ENCODE measurements at regions not wholly inside any gene's neighbourhood (a gene's known extent, or its start where the extent isn't known, plus 50 kb on each side); places are given as distances from the start of the nearest gene placed in this dataset.
"Not testable (repeated sequence)": the region's sequence is repeated elsewhere in the genome, so short reads cannot be mapped to it uniquely, and the experiment has no call there.

- Histone ChIP-seq H3K27ac (ENCODE audit: low read depth, low read length) (no peak overlapping the region), H3K36me3 (ENCODE audit: control insufficient read depth in 3 of 3, insufficient read depth in 3 of 3, low read length in 3 of 3) (no peaks in the 10 kb centered on the region), H3K27me3 (ENCODE audit: control insufficient read depth in 3 of 3, insufficient read depth in 3 of 3, low read length in 3 of 3) (no peaks in the 10 kb centered on the region), H3K4me3 (ENCODE audit: low read length in 3 of 3) (no peak overlapping the region), H3K9ac (ENCODE audit: low read depth in 1 of 3, low read length in 3 of 3) (no peak overlapping the region), H3K9me3 (ENCODE audit: control insufficient read depth in 3 of 3, low read length in 3 of 3) (no peaks in the 10 kb centered on the region), H3K4me1 (ENCODE audit: control insufficient read depth in 3 of 3, insufficient read depth in 3 of 3, low read length in 3 of 3) (peaks cover 0 to 10% (median 0%) of the 10 kb centered on the region in 3 donors)
These were observed 142.8 kb upstream of the EGR2 start for GRCh38 chr10:62958980-62959379.

- H3K4me3 ChIP-seq (ENCODE audit: low read length in 3 of 3), result no peak overlapping the region
- no peak overlapping the region for H3K27ac ChIP-seq (ENCODE audit: low read depth, low read length)
- no peaks in the 10 kb centered on the region for H3K9me3 ChIP-seq (ENCODE audit: control insufficient read depth in 3 of 3, low read length in 3 of 3)
- no peaks in the 10 kb centered on the region for H3K27me3 ChIP-seq (ENCODE audit: control insufficient read depth in 3 of 3, insufficient read depth in 3 of 3, low read length in 3 of 3)
- no peak overlapping the region for H3K9ac ChIP-seq (ENCODE audit: low read depth in 1 of 3, low read length in 3 of 3)
- no peaks in the 10 kb centered on the region for H3K36me3 ChIP-seq (ENCODE audit: control insufficient read depth in 3 of 3, insufficient read depth in 3 of 3, low read length in 3 of 3)
- H3K4me1 ChIP-seq (ENCODE audit: control insufficient read depth in 3 of 3, insufficient read depth in 3 of 3, low read length in 3 of 3), result no peaks in the 10 kb centered on the region
These were observed 130.1 kb upstream of the EGR2 start for GRCh38 chr10:62946278-62946677.

- H3K27me3 ChIP-seq (ENCODE audit: control insufficient read depth in 3 of 3, insufficient read depth in 3 of 3, low read length in 3 of 3), result no peaks in the 10 kb centered on the region
These were observed 123.5 kb upstream of the EGR2 start for GRCh38 chr10:62939698-62940097.

DNA sequence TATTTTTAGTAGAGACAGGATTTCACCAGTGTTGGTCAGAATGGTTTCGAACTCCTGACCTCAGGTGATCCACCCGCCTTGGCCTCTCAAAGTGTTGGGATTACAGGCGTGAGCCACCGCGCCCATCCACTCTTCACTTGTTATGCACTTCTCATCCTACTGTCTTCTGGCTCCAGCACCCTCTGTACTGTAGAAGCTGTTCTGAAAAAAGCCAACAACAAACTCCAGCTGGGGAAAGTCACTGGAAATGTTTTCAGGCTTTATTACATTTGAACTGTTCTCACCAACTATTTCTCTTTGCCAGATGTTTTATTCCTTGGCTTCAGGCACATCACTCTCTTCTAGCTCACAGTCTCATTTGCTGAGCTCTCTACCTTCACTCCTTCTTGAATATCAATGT lies 122.5 kb upstream of the EGR2 start:
- no peak overlapping the region for H3K27ac ChIP-seq (ENCODE audit: low read depth, low read length)
- H3K9me3 ChIP-seq (ENCODE audit: control insufficient read depth in 3 of 3, low read length in 3 of 3), result no peaks in the 10 kb centered on the region
- H3K9ac ChIP-seq (ENCODE audit: low read depth in 1 of 3, low read length in 3 of 3), result no peak overlapping the region
- no peaks in the 10 kb centered on the region for H3K36me3 ChIP-seq (ENCODE audit: control insufficient read depth in 3 of 3, insufficient read depth in 3 of 3, low read length in 3 of 3)
- H3K4me3 ChIP-seq (ENCODE audit: low read length in 3 of 3), result no peak overlapping the region
- no peaks in the 10 kb centered on the region for H3K27me3 ChIP-seq (ENCODE audit: control insufficient read depth in 3 of 3, insufficient read depth in 3 of 3, low read length in 3 of 3)
- no peaks in the 10 kb centered on the region for H3K4me1 ChIP-seq (ENCODE audit: control insufficient read depth in 3 of 3, insufficient read depth in 3 of 3, low read length in 3 of 3)

More at GRCh38 chr10:62939698-62940097, 123.5 kb upstream of the EGR2 start:
- Histone ChIP-seq H3K4me3 (ENCODE audit: low read length in 3 of 3) (no peak overlapping the region), H3K9ac (ENCODE audit: low read depth in 1 of 3, low read length in 3 of 3) (no peak overlapping the region), H3K9me3 (ENCODE audit: control insufficient read depth in 3 of 3, low read length in 3 of 3) (no peaks in the 10 kb centered on the region), H3K4me1 (ENCODE audit: control insufficient read depth in 3 of 3, insufficient read depth in 3 of 3, low read length in 3 of 3) (no peaks in the 10 kb centered on the region), H3K27ac (ENCODE audit: low read depth, low read length) (no peak overlapping the region), H3K36me3 (ENCODE audit: control insufficient read depth in 3 of 3, insufficient read depth in 3 of 3, low read length in 3 of 3) (no peaks in the 10 kb centered on the region)

- H3K36me3 ChIP-seq (ENCODE audit: control insufficient read depth in 3 of 3, insufficient read depth in 3 of 3, low read length in 3 of 3), result no peaks in the 10 kb centered on the region
- no peaks in the 10 kb centered on the region for H3K27me3 ChIP-seq (ENCODE audit: control insufficient read depth in 3 of 3, insufficient read depth in 3 of 3, low read length in 3 of 3)
- H3K4me3 ChIP-seq (ENCODE audit: low read length in 3 of 3), result no peak overlapping the region
- no peak overlapping the region for H3K9ac ChIP-seq (ENCODE audit: low read depth in 1 of 3, low read length in 3 of 3)
- no peak overlapping the region for H3K27ac ChIP-seq (ENCODE audit: low read depth, low read length)
- no peaks in the 10 kb centered on the region for H3K4me1 ChIP-seq (ENCODE audit: control insufficient read depth in 3 of 3, insufficient read depth in 3 of 3, low read length in 3 of 3)
- no peaks in the 10 kb centered on the region for H3K9me3 ChIP-seq (ENCODE audit: control insufficient read depth in 3 of 3, low read length in 3 of 3)
These were observed 121.5 kb upstream of the EGR2 start for GRCh38 chr10:62937674-62938073.

GRCh38 chr10:62935022-62935421 lies 118.9 kb upstream of the EGR2 start:
- no peak overlapping the region for H3K27ac ChIP-seq (ENCODE audit: low read depth, low read length)
- no peak overlapping the region for H3K4me3 ChIP-seq (ENCODE audit: low read length in 3 of 3)
- H3K27me3 ChIP-seq (ENCODE audit: control insufficient read depth in 3 of 3, insufficient read depth in 3 of 3, low read length in 3 of 3), result no peaks in the 10 kb centered on the region
- no peak overlapping the region for H3K9ac ChIP-seq (ENCODE audit: low read depth in 1 of 3, low read length in 3 of 3)
- no peaks in the 10 kb centered on the region for H3K9me3 ChIP-seq (ENCODE audit: control insufficient read depth in 3 of 3, low read length in 3 of 3)
- no peaks in the 10 kb centered on the region for H3K36me3 ChIP-seq (ENCODE audit: control insufficient read depth in 3 of 3, insufficient read depth in 3 of 3, low read length in 3 of 3)
- no peaks in the 10 kb centered on the region for H3K4me1 ChIP-seq (ENCODE audit: control insufficient read depth in 3 of 3, insufficient read depth in 3 of 3, low read length in 3 of 3)

GRCh38 chr10:62934258-62934657 lies 118.1 kb upstream of the EGR2 start:
- Histone ChIP-seq H3K4me1 (ENCODE audit: control insufficient read depth in 3 of 3, insufficient read depth in 3 of 3, low read length in 3 of 3) (no peaks in the 10 kb centered on the region), H3K9ac (ENCODE audit: low read depth in 1 of 3, low read length in 3 of 3) (no peak overlapping the region), H3K9me3 (ENCODE audit: control insufficient read depth in 3 of 3, low read length in 3 of 3) (no peaks in the 10 kb centered on the region), H3K27me3 (ENCODE audit: control insufficient read depth in 3 of 3, insufficient read depth in 3 of 3, low read length in 3 of 3) (no peaks in the 10 kb centered on the region), H3K27ac (ENCODE audit: low read depth, low read length) (no peak overlapping the region), H3K4me3 (ENCODE audit: low read length in 3 of 3) (no peak overlapping the region), H3K36me3 (ENCODE audit: control insufficient read depth in 3 of 3, insufficient read depth in 3 of 3, low read length in 3 of 3) (no peaks in the 10 kb centered on the region)

DNA sequence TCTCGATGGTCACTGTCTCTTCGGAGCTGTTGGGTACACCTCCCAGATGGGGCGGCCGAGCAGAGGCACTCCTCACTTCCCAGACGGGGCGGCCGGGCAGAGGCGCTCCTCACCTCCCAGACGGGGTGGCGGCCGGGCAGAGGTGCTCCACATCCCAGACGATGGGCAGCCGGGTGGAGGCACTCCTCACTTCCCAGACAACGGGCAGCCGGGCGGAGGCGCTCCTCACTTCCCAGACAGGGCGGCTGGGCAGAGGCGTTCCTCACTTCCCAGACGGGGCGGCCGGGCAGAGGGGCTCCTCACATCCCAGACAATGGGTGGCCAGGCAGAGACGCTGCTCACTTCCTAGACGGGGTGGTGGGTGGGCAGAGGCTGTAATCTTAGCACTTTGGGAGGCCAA lies 112.6 kb upstream of the EGR2 start:
- H3K9me3 ChIP-seq (ENCODE audit: control insufficient read depth in 3 of 3, low read length in 3 of 3); H3K4me1 ChIP-seq (ENCODE audit: control insufficient read depth in 3 of 3, insufficient read depth in 3 of 3, low read length in 3 of 3); H3K36me3 ChIP-seq (ENCODE audit: control insufficient read depth in 3 of 3, insufficient read depth in 3 of 3, low read length in 3 of 3); H3K27me3 ChIP-seq (ENCODE audit: control insufficient read depth in 3 of 3, insufficient read depth in 3 of 3, low read length in 3 of 3); H3K27ac ChIP-seq (ENCODE audit: low read depth, low read length); H3K4me3 ChIP-seq (ENCODE audit: low read length in 3 of 3); H3K9ac ChIP-seq (ENCODE audit: low read depth in 1 of 3, low read length in 3 of 3): not testable (repeated sequence)

GRCh38 chr10:62926407-62926806 lies 110.2 kb upstream of the EGR2 start:
- H3K27me3 ChIP-seq (ENCODE audit: control insufficient read depth in 3 of 3, insufficient read depth in 3 of 3, low read length in 3 of 3), result no peaks in the 10 kb centered on the region
- H3K4me1 ChIP-seq (ENCODE audit: control insufficient read depth in 3 of 3, insufficient read depth in 3 of 3, low read length in 3 of 3), result no peaks in the 10 kb centered on the region
- no peak overlapping the region for H3K4me3 ChIP-seq (ENCODE audit: low read length in 3 of 3)
- no peaks in the 10 kb centered on the region for H3K9me3 ChIP-seq (ENCODE audit: control insufficient read depth in 3 of 3, low read length in 3 of 3)
- H3K27ac ChIP-seq (ENCODE audit: low read depth, low read length), result no peak overlapping the region
- no peaks in the 10 kb centered on the region for H3K36me3 ChIP-seq (ENCODE audit: control insufficient read depth in 3 of 3, insufficient read depth in 3 of 3, low read length in 3 of 3)
- no peak overlapping the region for H3K9ac ChIP-seq (ENCODE audit: low read depth in 1 of 3, low read length in 3 of 3)

- no peaks in the 10 kb centered on the region for H3K27me3 ChIP-seq (ENCODE audit: control insufficient read depth in 3 of 3, insufficient read depth in 3 of 3, low read length in 3 of 3)
- no peaks in the 10 kb centered on the region for H3K36me3 ChIP-seq (ENCODE audit: control insufficient read depth in 3 of 3, insufficient read depth in 3 of 3, low read length in 3 of 3)
- no peak overlapping the region for H3K27ac ChIP-seq (ENCODE audit: low read depth, low read length)
- no peaks in the 10 kb centered on the region for H3K4me1 ChIP-seq (ENCODE audit: control insufficient read depth in 3 of 3, insufficient read depth in 3 of 3, low read length in 3 of 3)
- no peak overlapping the region for H3K9ac ChIP-seq (ENCODE audit: low read depth in 1 of 3, low read length in 3 of 3)
- H3K4me3 ChIP-seq (ENCODE audit: low read length in 3 of 3), result no peak overlapping the region
- H3K9me3 ChIP-seq (ENCODE audit: control insufficient read depth in 3 of 3, low read length in 3 of 3), result no peaks in the 10 kb centered on the region
These were observed 108.2 kb upstream of the EGR2 start for GRCh38 chr10:62924344-62924748.

DNA sequence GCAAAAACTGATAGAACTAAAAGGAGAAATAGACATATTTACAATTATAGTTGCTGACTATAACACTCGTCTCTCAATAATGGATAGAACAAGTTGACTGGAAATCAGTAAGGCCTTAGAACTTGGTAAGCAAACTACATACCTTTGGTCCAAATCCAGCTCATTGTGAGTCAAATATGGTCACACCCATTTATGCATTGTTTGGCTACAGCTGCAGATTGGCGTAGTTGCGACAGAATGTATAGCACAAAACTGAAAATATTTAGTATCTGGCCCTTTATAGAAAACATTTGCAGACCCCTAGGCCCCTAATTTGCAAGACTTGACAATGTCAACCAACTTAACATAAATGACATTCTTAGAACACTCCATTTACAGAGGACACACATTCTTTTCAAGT lies 103.6 kb upstream of the EGR2 start:
- Histone ChIP-seq H3K9me3 (ENCODE audit: control insufficient read depth in 3 of 3, low read length in 3 of 3) (no peaks in the 10 kb centered on the region), H3K4me1 (ENCODE audit: control insufficient read depth in 3 of 3, insufficient read depth in 3 of 3, low read length in 3 of 3) (no peaks in the 10 kb centered on the region), H3K9ac (ENCODE audit: low read depth in 1 of 3, low read length in 3 of 3) (no peak overlapping the region), H3K27me3 (ENCODE audit: control insufficient read depth in 3 of 3, insufficient read depth in 3 of 3, low read length in 3 of 3) (no peaks in the 10 kb centered on the region), H3K27ac (ENCODE audit: low read depth, low read length) (no peak overlapping the region), H3K4me3 (ENCODE audit: low read length in 3 of 3) (no peak overlapping the region), H3K36me3 (ENCODE audit: control insufficient read depth in 3 of 3, insufficient read depth in 3 of 3, low read length in 3 of 3) (no peaks in the 10 kb centered on the region)
